ENCODE measurements at regions not wholly inside any gene's neighbourhood (a gene's known extent, or its start where the extent isn't known, plus 50 kb on each side); places are given as distances from the start of the nearest gene placed in this dataset.

DNA sequence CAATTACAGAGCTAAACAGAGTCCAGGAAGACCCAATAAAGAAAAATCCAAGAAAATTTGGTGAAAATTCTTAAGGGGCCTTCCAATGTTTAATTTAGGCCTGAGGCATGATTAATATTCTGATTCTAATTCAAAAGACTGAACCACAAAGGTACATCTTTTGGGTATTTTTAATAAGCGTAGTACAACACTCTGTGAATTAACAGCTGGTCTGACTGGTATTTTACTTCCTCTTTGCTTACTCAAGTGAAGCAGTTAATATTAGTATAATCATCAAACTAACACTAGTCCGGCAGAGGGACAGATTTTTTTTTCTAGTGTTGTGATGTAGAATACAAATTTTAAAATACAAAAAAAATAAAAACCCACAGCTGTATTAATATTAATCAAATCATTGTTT, 652.9 kb downstream of the NR4A2 start:
- Mint-ChIP-seq H3K27me3 (ENCODE audit: insufficient read depth) (no peaks in the 10 kb centered on the region), H3K36me3 (ENCODE audit: low read depth) (no peaks in the 10 kb centered on the region), H3K27ac (no peak overlapping the region), H3K9me3 (peaks cover 15% of the 10 kb centered on the region), H3K4me3 (no peak overlapping the region), H3K4me1 (ENCODE audit: low read depth) (no peaks in the 10 kb centered on the region)
- TF ChIP-seq, protein P1, sequence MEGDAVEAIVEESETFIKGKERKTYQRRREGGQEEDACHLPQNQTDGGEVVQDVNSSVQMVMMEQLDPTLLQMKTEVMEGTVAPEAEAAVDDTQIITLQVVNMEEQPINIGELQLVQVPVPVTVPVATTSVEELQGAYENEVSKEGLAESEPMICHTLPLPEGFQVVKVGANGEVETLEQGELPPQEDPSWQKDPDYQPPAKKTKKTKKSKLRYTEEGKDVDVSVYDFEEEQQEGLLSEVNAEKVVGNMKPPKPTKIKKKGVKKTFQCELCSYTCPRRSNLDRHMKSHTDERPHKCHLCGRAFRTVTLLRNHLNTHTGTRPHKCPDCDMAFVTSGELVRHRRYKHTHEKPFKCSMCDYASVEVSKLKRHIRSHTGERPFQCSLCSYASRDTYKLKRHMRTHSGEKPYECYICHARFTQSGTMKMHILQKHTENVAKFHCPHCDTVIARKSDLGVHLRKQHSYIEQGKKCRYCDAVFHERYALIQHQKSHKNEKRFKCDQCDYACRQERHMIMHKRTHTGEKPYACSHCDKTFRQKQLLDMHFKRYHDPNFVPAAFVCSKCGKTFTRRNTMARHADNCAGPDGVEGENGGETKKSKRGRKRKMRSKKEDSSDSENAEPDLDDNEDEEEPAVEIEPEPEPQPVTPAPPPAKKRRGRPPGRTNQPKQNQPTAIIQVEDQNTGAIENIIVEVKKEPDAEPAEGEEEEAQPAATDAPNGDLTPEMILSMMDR (IDR thresholded peaks at IDR 0.05): no peak
- DNase-seq: no peak

DNA sequence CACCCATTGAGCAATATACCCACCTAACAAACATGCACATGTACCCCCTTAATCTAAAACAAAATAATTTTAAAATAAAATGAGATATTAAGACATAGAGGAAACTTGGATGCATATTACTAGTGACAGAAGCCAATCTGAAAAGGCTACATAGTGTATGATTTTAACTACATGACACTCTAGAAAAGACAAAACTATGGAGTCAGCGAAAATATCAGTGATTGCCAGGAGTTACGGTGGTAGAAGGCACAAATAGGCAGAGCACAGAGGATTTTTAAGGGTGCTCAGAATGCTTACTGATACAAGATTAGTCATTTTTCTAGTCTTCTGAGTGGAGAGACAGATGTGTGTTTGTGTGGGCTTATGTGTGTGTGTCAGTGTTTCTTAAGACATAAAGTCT, 656.6 kb downstream of the NR4A2 start:
- no peak overlapping the region for H3K4me3 Mint-ChIP-seq
- TF ChIP-seq, protein P1 (IDR thresholded peaks at IDR 0.05): no peak
- H3K36me3 Mint-ChIP-seq (ENCODE audit: low read depth): no peaks in the 10 kb centered on the region
- H3K27ac Mint-ChIP-seq: no peak overlapping the region
- H3K4me1 Mint-ChIP-seq (ENCODE audit: low read depth): no peaks in the 10 kb centered on the region
- H3K27me3 Mint-ChIP-seq (ENCODE audit: insufficient read depth): no peaks in the 10 kb centered on the region
- no peak for DNase-seq
- peaks cover 29% of the 10 kb centered on the region for H3K9me3 Mint-ChIP-seq

DNA sequence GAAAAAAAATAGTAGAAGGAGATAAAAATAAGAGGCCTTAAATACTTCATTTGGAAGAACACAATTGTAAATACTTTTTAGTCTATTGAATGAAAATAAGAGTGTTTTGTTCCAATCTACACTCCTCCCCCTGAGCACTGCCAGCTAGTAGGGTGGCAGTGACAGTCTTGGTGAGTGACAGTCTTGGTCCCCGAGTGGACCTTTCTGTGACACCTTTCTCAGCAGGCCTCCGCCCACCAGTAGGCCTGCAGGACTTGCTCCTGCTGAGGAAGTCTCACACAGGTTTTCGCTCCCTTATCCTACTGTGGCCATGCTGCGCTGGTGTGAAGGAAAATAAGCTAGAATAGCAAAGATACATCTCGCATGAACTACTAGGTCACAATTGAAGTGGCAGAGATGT, 666.8 kb downstream of the NR4A2 start:
- DNase-seq: no peak
- Mint-ChIP-seq H3K4me3 (no peak overlapping the region), H3K27ac (no peak overlapping the region)

DNA sequence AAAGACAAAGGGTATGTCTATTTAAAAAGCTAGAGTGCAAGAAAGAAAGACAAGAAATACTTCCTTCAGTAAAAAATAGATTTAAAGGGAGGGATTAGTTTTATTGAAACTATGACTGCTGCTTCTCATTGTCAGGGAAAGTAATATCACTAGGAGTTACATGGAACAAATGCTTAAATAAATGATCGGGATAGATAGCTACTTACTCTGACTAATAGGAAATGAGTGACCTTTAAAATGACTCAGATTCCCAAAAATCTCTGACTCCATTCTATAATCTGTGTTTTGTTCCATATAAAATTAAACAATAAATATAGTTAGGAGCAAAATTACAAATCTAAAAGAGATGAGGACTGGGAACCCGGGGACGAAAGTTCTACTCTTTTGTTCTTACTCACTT, 669.3 kb downstream of the NR4A2 start:
- no peak overlapping the region for H3K4me3 Mint-ChIP-seq
- H3K9me3 Mint-ChIP-seq: peaks cover 14% of the 10 kb centered on the region
- no peaks in the 10 kb centered on the region for H3K27me3 Mint-ChIP-seq (ENCODE audit: insufficient read depth)
- TF ChIP-seq, protein P1 (IDR thresholded peaks at IDR 0.05): no peak
- no peak for DNase-seq
- H3K36me3 Mint-ChIP-seq (ENCODE audit: low read depth): no peaks in the 10 kb centered on the region
- H3K4me1 Mint-ChIP-seq (ENCODE audit: low read depth): no peaks in the 10 kb centered on the region
- H3K27ac Mint-ChIP-seq: no peak overlapping the region

More for the DNA sequence above, 666.8 kb downstream of the NR4A2 start:
- no peaks in the 10 kb centered on the region for H3K36me3 Mint-ChIP-seq (ENCODE audit: low read depth)
- H3K4me1 Mint-ChIP-seq (ENCODE audit: low read depth): no peaks in the 10 kb centered on the region
- no peaks in the 10 kb centered on the region for H3K27me3 Mint-ChIP-seq (ENCODE audit: insufficient read depth)
- TF ChIP-seq, protein P1 (IDR thresholded peaks at IDR 0.05): no peak
- peaks cover 14% of the 10 kb centered on the region for H3K9me3 Mint-ChIP-seq

DNA sequence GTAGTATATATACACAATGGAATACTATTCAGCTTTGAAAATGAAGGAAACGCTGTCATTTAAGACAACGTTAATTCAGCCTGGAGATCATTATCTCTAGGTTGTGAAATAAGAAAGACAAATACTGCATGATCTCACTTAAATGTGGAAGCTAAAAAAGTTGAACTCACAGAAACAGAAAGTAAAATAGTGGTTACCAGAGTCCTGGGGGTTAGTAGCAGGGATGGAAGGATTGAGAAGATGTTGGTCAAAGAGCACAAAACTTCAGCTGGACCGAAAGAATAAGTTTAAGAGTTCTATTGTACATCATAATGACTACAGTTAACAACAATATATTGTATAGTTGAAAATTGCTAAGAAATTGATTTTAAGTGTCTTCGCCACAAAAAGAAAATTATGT, 670.3 kb downstream of the NR4A2 start:
- H3K27me3 Mint-ChIP-seq (ENCODE audit: insufficient read depth): no peaks in the 10 kb centered on the region
- no peaks in the 10 kb centered on the region for H3K36me3 Mint-ChIP-seq (ENCODE audit: low read depth)
- no peak overlapping the region for H3K4me3 Mint-ChIP-seq
- no peak for DNase-seq
- H3K27ac Mint-ChIP-seq: no peak overlapping the region
- TF ChIP-seq, protein P1 (IDR thresholded peaks at IDR 0.05): no peak
- H3K9me3 Mint-ChIP-seq: peaks cover 10% of the 10 kb centered on the region
- H3K4me1 Mint-ChIP-seq (ENCODE audit: low read depth): no peaks in the 10 kb centered on the region

DNA sequence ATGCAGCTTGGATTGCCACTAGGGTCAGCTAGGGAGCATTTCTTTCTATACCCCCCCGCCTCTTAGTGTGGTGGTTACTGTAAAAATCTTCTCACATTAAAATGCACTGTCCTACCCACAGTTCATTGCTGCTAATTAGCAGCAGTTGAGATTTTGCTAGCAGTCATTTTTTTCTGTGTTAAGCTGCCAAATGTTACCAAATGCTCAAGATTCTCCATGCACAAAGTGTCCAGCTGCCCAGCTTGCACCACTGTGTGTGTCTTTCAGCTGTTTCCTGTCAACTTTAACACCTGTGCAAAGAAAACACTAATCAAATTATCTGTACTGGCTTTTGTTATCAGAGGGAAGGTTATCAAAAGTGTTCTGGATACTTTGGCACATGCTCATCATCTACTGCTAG, 679.3 kb downstream of the NR4A2 start:
- TF ChIP-seq, protein P1 (IDR thresholded peaks at IDR 0.05): no peak
- Mint-ChIP-seq H3K27ac (no peak overlapping the region), H3K9me3 (peaks cover 8% of the 10 kb centered on the region), H3K27me3 (ENCODE audit: insufficient read depth) (no peaks in the 10 kb centered on the region), H3K4me3 (no peak overlapping the region), H3K4me1 (ENCODE audit: low read depth) (no peaks in the 10 kb centered on the region), H3K36me3 (ENCODE audit: low read depth) (no peaks in the 10 kb centered on the region)
- DNase-seq: no peak
